ENCODE measurements at regions not wholly inside any gene's neighbourhood (a gene's known extent, or its start where the extent isn't known, plus 50 kb on each side); places are given as distances from the start of the nearest gene placed in this dataset.

DNA sequence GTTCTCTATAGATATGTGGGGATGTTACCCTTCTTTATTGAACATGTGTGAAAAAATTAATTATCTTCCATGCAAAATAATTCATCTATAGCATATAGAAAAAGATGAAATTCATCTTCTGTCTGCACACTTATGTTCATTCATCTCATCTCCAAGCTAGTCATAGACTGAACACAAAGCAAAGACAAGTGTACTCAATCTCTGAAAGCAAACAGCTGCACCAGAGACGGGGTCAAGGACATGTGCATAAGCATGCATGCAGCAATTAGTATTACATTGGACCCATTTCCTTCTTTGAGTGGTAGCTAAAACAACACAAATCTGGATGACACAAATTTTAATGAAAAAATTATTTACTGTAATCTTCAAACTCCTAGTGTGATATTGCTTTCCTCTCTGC, 547.0 kb upstream of the COX7C start:
- TF ChIP-seq, protein P1, sequence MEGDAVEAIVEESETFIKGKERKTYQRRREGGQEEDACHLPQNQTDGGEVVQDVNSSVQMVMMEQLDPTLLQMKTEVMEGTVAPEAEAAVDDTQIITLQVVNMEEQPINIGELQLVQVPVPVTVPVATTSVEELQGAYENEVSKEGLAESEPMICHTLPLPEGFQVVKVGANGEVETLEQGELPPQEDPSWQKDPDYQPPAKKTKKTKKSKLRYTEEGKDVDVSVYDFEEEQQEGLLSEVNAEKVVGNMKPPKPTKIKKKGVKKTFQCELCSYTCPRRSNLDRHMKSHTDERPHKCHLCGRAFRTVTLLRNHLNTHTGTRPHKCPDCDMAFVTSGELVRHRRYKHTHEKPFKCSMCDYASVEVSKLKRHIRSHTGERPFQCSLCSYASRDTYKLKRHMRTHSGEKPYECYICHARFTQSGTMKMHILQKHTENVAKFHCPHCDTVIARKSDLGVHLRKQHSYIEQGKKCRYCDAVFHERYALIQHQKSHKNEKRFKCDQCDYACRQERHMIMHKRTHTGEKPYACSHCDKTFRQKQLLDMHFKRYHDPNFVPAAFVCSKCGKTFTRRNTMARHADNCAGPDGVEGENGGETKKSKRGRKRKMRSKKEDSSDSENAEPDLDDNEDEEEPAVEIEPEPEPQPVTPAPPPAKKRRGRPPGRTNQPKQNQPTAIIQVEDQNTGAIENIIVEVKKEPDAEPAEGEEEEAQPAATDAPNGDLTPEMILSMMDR (IDR thresholded peaks at IDR 0.05) = no peak
- TF ChIP-seq POLR2A (IDR thresholded peaks at IDR 0.05) = no peak
- TF ChIP-seq EP300 (IDR thresholded peaks at IDR 0.05) = no peak
- TF ChIP-seq POLR2AphosphoS5 (IDR thresholded peaks at IDR 0.05) = no peak

All from upper lobe of left lung (tissue), 4 donors.